H1 (cell line): ENCODE measurements at regions not wholly inside any gene's neighbourhood (a gene's known extent, or its start where the extent isn't known, plus 50 kb on each side); places are given as distances from the start of the nearest gene placed in this dataset.

Experiments
- CTCF ChIA-PET: fragments of 300-600 bp; sonication (Branson Sonifier 250); formaldehyde crosslinking; loops from one replicate; lab custom pipeline; 2021; ENCODE audit not compliant: partially characterized antibody; lab: Charles Lee
- POLR2A ChIA-PET: fragments of 300-600 bp; sonication (Branson Sonifier 250); formaldehyde crosslinking; loops from one replicate; lab custom pipeline; 2021; ENCODE audit warnings: inconsistent platforms; ENCODE audit not compliant: partially characterized antibody; lab: Charles Lee
- DNase-seq, 2 experiments: peaks; one replicate each; pipeline versions ENCODE4 v3.0.0 to v3.0.0-alpha.2; 2010 to 2022; ENCODE audit warnings: low spot score in 2 of 2, low read depth in 1 of 2, mixed read lengths in 1 of 2
- FAIRE-seq: peaks from 2 replicates; lab custom pipeline; 2011; peaks lifted over from hg19 to GRCh38; lab: Jason Lieb, UNC
- H2AFZ ChIP-seq: 2 replicates; pipeline ENCODE4 v1.8.1; 2012; ENCODE audit warnings: low read length, inconsistent platforms
- H2AK5ac ChIP-seq: 2 replicates; pipeline ENCODE4 v1.6.1; 2013; ENCODE audit warnings: low read depth, low read length
- H2BK120ac ChIP-seq: replicated peaks from 2 replicates; pipeline ENCODE3; 2013; ENCODE audit warnings: low read depth, low read length, inconsistent platforms
- H2BK12ac ChIP-seq: 2 replicates; pipeline ENCODE4 v1.6.1; 2013; ENCODE audit warnings: low read depth, low read length
- H2BK15ac ChIP-seq: 2 replicates; pipeline ENCODE4 v1.6.1; 2013; ENCODE audit warnings: low read length
- H2BK20ac ChIP-seq: 2 replicates; pipeline ENCODE4 v1.6.1; 2013; ENCODE audit warnings: low read length
- H2BK5ac ChIP-seq: 2 replicates; pipeline ENCODE4 v1.6.1; 2013; ENCODE audit warnings: low read depth, low read length
- H3K14ac ChIP-seq: 2 replicates; pipeline ENCODE4 v1.6.1; 2013; ENCODE audit warnings: inconsistent platforms; ENCODE audit not compliant: insufficient read length
- H3K18ac ChIP-seq: 2 replicates; pipeline ENCODE4 v1.6.1; 2013; ENCODE audit warnings: low read length; ENCODE audit errors: extremely low read depth
- H3K23ac ChIP-seq: 2 replicates; pipeline ENCODE4 v1.6.1; 2013; ENCODE audit warnings: inconsistent platforms; ENCODE audit not compliant: insufficient read length
- H3K23me2 ChIP-seq: 2 replicates; pipeline ENCODE4 v1.6.1; 2013; ENCODE audit warnings: low read depth, low read length
- H3K27ac ChIP-seq: 2 replicates; pipeline ENCODE4 v1.6.1; 2011; ENCODE audit warnings: low read depth, low read length, inconsistent platforms
- H3K27me3 ChIP-seq, 4 experiments: replicated peaks in 1 of 4; 1 replicate in 1 of 4; 2 replicates in 3 of 4; pipeline versions ENCODE4 v1.6.1 to v1.8.1; 2011 to 2013; ENCODE audit warnings: low read length in 3 of 4, mild to moderate bottlenecking in 3 of 4, inconsistent platforms in 2 of 4, mixed read lengths in 2 of 4, moderate library complexity in 1 of 4; ENCODE audit not compliant: control insufficient read depth in 3 of 4, insufficient read depth in 3 of 4; ENCODE audit errors: extremely low read depth in 1 of 4
- H3K36me3 ChIP-seq, 4 experiments: 2 replicates each; pipeline versions ENCODE4 v1.6.1 to v1.8.1; 2011 to 2013; ENCODE audit warnings: mild to moderate bottlenecking in 4 of 4, low read length in 3 of 4, moderate library complexity in 2 of 4, control low read depth in 1 of 4, inconsistent platforms in 1 of 4; ENCODE audit not compliant: insufficient read depth in 4 of 4, control insufficient read depth in 2 of 4
- H3K4ac ChIP-seq: replicated peaks from 2 replicates; pipeline ENCODE3; 2013; ENCODE audit warnings: low read length, low read depth, mixed read lengths, inconsistent platforms; ENCODE audit not compliant: insufficient read length
- H3K4me1 ChIP-seq, 4 experiments: replicated peaks in 1 of 4; 1 replicate in 1 of 4; 2 replicates in 3 of 4; pipeline versions ENCODE4 v1.6.1 to v1.8.1; 2011 to 2013; ENCODE audit warnings: low read length in 3 of 4, inconsistent platforms in 2 of 4, mixed read lengths in 1 of 4; ENCODE audit not compliant: insufficient read depth in 4 of 4, control insufficient read depth in 3 of 4
- H3K4me2 ChIP-seq, 2 experiments: 2 replicates each; pipeline versions ENCODE4 v1.6.1 to v1.8.1; 2011 to 2013; ENCODE audit warnings: low read depth in 2 of 2, low read length in 2 of 2, control low read depth in 1 of 2, inconsistent platforms in 1 of 2, mild to moderate bottlenecking in 1 of 2; ENCODE audit not compliant: insufficient read depth in 1 of 2
- H3K4me3 ChIP-seq, 4 experiments: fragments of 200-600, 300-600 bp in 1 of 4; sonication (generic), shearing (Covaris generic), sonication (Bioruptor Twin) in 1 of 4; 2 replicates each; pipeline versions ENCODE4 v1.5.1 to v1.8.1; 2011 to 2016; ENCODE audit warnings: low read length in 4 of 4, low read depth in 3 of 4, control low read depth in 2 of 4, inconsistent platforms in 2 of 4, mild to moderate bottlenecking in 2 of 4, mixed read lengths in 1 of 4, moderate library complexity in 1 of 4; ENCODE audit not compliant: insufficient read depth in 2 of 4; ENCODE audit errors: extremely low read depth in 1 of 4
- H3K56ac ChIP-seq: replicated peaks from 2 replicates; pipeline ENCODE3; 2013; ENCODE audit warnings: low read depth, mild to moderate bottlenecking, mixed read lengths, low read length, inconsistent platforms; ENCODE audit not compliant: insufficient read length
- H3K79me1 ChIP-seq: 2 replicates; pipeline ENCODE4 v1.6.1; 2013; ENCODE audit warnings: low read depth, low read length, control low read depth
- H3K79me2 ChIP-seq, 2 experiments: 2 replicates each; pipeline versions ENCODE4 v1.6.1 to v1.8.1; 2012 to 2013; ENCODE audit warnings: low read length in 2 of 2, mild to moderate bottlenecking in 2 of 2, inconsistent platforms in 1 of 2; ENCODE audit not compliant: insufficient read depth in 2 of 2, control insufficient read depth in 1 of 2
- H3K9ac ChIP-seq, 4 experiments: replicated peaks in 1 of 4; 1 replicate in 1 of 4; 2 replicates in 3 of 4; pipeline versions ENCODE4 v1.6.1 to v1.8.1; 2011 to 2013; ENCODE audit warnings: low read depth in 3 of 4, low read length in 3 of 4, control low read depth in 2 of 4, mild to moderate bottlenecking in 2 of 4, moderate library complexity in 2 of 4, inconsistent platforms in 1 of 4; ENCODE audit errors: extremely low read depth in 1 of 4
- H3K9me3 ChIP-seq, 2 experiments: 2 replicates each; pipeline versions ENCODE4 v1.6.1 to v1.8.1; 2012 to 2013; ENCODE audit warnings: mild to moderate bottlenecking in 2 of 2, moderate library complexity in 2 of 2, control low read depth in 1 of 2, inconsistent platforms in 1 of 2, low read depth in 1 of 2, low read length in 1 of 2, mixed read lengths in 1 of 2; ENCODE audit not compliant: insufficient read depth in 2 of 2
- H4K20me1 ChIP-seq, 2 experiments: replicated peaks in 1 of 2; 2 replicates each; pipeline versions ENCODE3 to v1.8.1; 2011 to 2013; ENCODE audit warnings: inconsistent platforms in 2 of 2, low read length in 2 of 2, mild to moderate bottlenecking in 1 of 2; ENCODE audit not compliant: insufficient read depth in 2 of 2, control insufficient read depth in 1 of 2
- H4K5ac ChIP-seq: 2 replicates; pipeline ENCODE4 v1.6.1; 2013; ENCODE audit warnings: low read length, low read depth, mixed read lengths, inconsistent platforms; ENCODE audit not compliant: insufficient read length
- H4K8ac ChIP-seq: 2 replicates; pipeline ENCODE4 v1.8.0; 2013; ENCODE audit warnings: mild to moderate bottlenecking, moderate library complexity, low read length, inconsistent platforms; ENCODE audit not compliant: insufficient read depth; ENCODE audit errors: extremely low read depth
- H4K91ac ChIP-seq: replicated peaks from 2 replicates; pipeline ENCODE3; 2013; ENCODE audit warnings: low read length, mixed read lengths, inconsistent platforms; ENCODE audit not compliant: insufficient read length
- BCL11A ChIP-seq, 2 experiments: IDR thresholded peaks; one replicate each; pipeline ENCODE4 v1.6.1; 2011; ENCODE audit warnings: low read depth in 2 of 2, low read length in 2 of 2, mild to moderate bottlenecking in 2 of 2
- BRCA1 ChIP-seq: IDR thresholded peaks from 2 replicates; pipeline ENCODE4 v1.6.1; 2012; ENCODE audit warnings: low read depth, low read length, improper control_type of control experiment
- CHD1 ChIP-seq: IDR thresholded peaks from 2 replicates; pipeline ENCODE4 v1.6.1; 2012; ENCODE audit warnings: low read depth, low read length, improper control_type of control experiment
- E2F6 ChIP-seq: IDR thresholded peaks from 2 replicates; pipeline ENCODE4 v1.6.1; 2012; ENCODE audit warnings: inconsistent platforms
- EZH2 ChIP-seq: fragments of 200-600 bp; sonication (generic); IDR thresholded peaks from 2 replicates; pipeline ENCODE4 v1.7.1; 2012; ENCODE audit warnings: low read depth, mild to moderate bottlenecking, moderate library complexity, low read length, inconsistent platforms; ENCODE audit not compliant: severe bottlenecking
- JUND ChIP-seq: IDR thresholded peaks from 2 replicates; pipeline ENCODE4 v1.6.1; 2011; ENCODE audit warnings: mild to moderate bottlenecking, improper control_type of control experiment, low read length
- NRF1 ChIP-seq: IDR thresholded peaks from 2 replicates; pipeline ENCODE4 v1.6.1; 2011; ENCODE audit warnings: mild to moderate bottlenecking, low read depth, low read length, improper control_type of control experiment
- PHF8 ChIP-seq: fragments of 200-600 bp; sonication (generic); conservative IDR thresholded peaks from 2 replicates; pipeline ENCODE4 v1.7.1; 2012; ENCODE audit warnings: low read depth, mild to moderate bottlenecking, inconsistent platforms, low read length, moderate library complexity
- POLR2AphosphoS5 ChIP-seq: IDR thresholded peaks from 2 replicates; pipeline ENCODE4 v1.6.1; 2011; ENCODE audit warnings: low read depth, low read length
- RBBP5 ChIP-seq: IDR thresholded peaks from 2 replicates; pipeline ENCODE4 v1.7.1; 2012; ENCODE audit warnings: low read depth, mild to moderate bottlenecking, inconsistent platforms, low read length, moderate library complexity, borderline replicate concordance
- RFX5 ChIP-seq: IDR thresholded peaks from 2 replicates; pipeline ENCODE4 v1.6.1; 2011; ENCODE audit warnings: low read depth, low read length, improper control_type of control experiment, borderline replicate concordance
- SAP30 ChIP-seq: fragments of 300-600 bp; sonication (generic); IDR thresholded peaks from 2 replicates; pipeline ENCODE4 v1.7.1; 2012; ENCODE audit warnings: low read length, moderate library complexity, mild to moderate bottlenecking, inconsistent platforms; ENCODE audit not compliant: insufficient read depth, insufficient replicate concordance
- SIN3A ChIP-seq, 2 experiments: IDR thresholded peaks in 1 of 2; conservative IDR thresholded peaks in 1 of 2; 2 replicates each; pipeline ENCODE4 v1.6.1; 2011 to 2012; ENCODE audit warnings: low read length in 2 of 2, improper control_type of control experiment in 1 of 2, low read depth in 1 of 2, mild to moderate bottlenecking in 1 of 2
- SP1 ChIP-seq: IDR thresholded peaks from 2 replicates; pipeline ENCODE4 v1.6.1; 2011; ENCODE audit warnings: low read depth, low read length
- WGBS, 2 experiments: shearing (Covaris generic) in 1 of 2; methylation state at CpG; one replicate each; pipeline versions ENCODE4 v1.1.6 to v1.1.7; 2013 to 2015; ENCODE audit warnings: low lambda C conversion rate in 2 of 2, mixed read lengths in 2 of 2, inconsistent platforms in 1 of 2, low coverage in 1 of 2, missing lambda C conversion rate in 1 of 2; ENCODE audit not compliant: insufficient replicate concordance in 2 of 2, insufficient coverage in 1 of 2, insufficient read length in 1 of 2; ENCODE audit errors: extremely low coverage in 1 of 2, missing lambda C conversion rate in 1 of 2; 5-methylcytosine and 5-hydroxymethylcytosine counted together

- no peak overlapping the region for H4K5ac ChIP-seq
- no peaks in the 10 kb centered on the region for H3K9me3 ChIP-seq
- no peaks in the 10 kb centered on the region for H3K79me2 ChIP-seq
- TF ChIP-seq BCL11A (IDR thresholded peaks at IDR 0.05; ENCODE audit: low read depth in 2 of 2, low read length in 2 of 2) (no peak), EZH2 (no peak), SP1 (no peak), PHF8 (no peak), RBBP5 (no peak), POLR2AphosphoS5 (no peak), NRF1 (no peak), SAP30 (no peak), JUND (no peak), SIN3A (conservative IDR thresholded peaks at IDR 0.05 in 1 of 2, IDR thresholded peaks at IDR 0.05 in 1 of 2; ENCODE audit: low read depth in 1 of 2, low read length in 2 of 2) (no peak), CHD1 (no peak), RFX5 (no peak), E2F6 (no peak), BRCA1 (no peak)
- no peak overlapping the region for H3K56ac ChIP-seq
- no peak overlapping the region for H4K8ac ChIP-seq
- no peak overlapping the region for H2AK5ac ChIP-seq
- no peak for DNase-seq
- H2BK15ac ChIP-seq: no peak overlapping the region
- ChIA-PET CTCF (interaction anchor here (0.6 kb wide), 1 partner anchor 29 kb away, joined by 3 read pairs; no protein-coding TSS in a partner anchor), POLR2A (no interaction called here)
- H2BK12ac ChIP-seq: no peak overlapping the region
- no peak overlapping the region for H3K4ac ChIP-seq
- no peak overlapping the region for H2BK5ac ChIP-seq
- no peak overlapping the region for H3K4me3 ChIP-seq
- no peaks in the 10 kb centered on the region for H3K4me1 ChIP-seq
- WGBS, 2 experiments: 84% methylated on average over 4 of the region's 4 CpGs; no CpG with 5 or more reads in 1 of the 2 experiments
- no peak overlapping the region for H3K14ac ChIP-seq
- no peak overlapping the region for H2BK120ac ChIP-seq
- no peak overlapping the region for H3K23ac ChIP-seq
- FAIRE-seq: no peak
- H3K27ac ChIP-seq: no peak overlapping the region
- H3K36me3 ChIP-seq: no peaks in the 10 kb centered on the region
- H3K4me2 ChIP-seq: no peak overlapping the region
- no peaks in the 10 kb centered on the region for H3K23me2 ChIP-seq
- H2BK20ac ChIP-seq: no peak overlapping the region
- H3K18ac ChIP-seq: no peak overlapping the region
- no peak overlapping the region for H2AFZ ChIP-seq
- H4K91ac ChIP-seq: no peak overlapping the region
- H3K79me1 ChIP-seq: no peaks in the 10 kb centered on the region
- H4K20me1 ChIP-seq: no peaks in the 10 kb centered on the region
- no peaks in the 10 kb centered on the region for H3K27me3 ChIP-seq
- H3K9ac ChIP-seq: no peak overlapping the region
Measured at GRCh38 chr6:130507666-130508028, 141.8 kb downstream of the TMEM200A start.
